OCI-LY7 (cell line): ENCODE measurements at regions not wholly inside any gene's neighbourhood (a gene's known extent, or its start where the extent isn't known, plus 50 kb on each side); places are given as distances from the start of the nearest gene placed in this dataset.

Source experiments
- BruUV-seq: library from RNA; stranded (reverse); fragments of 400-500 nt; replicated peaks from 2 replicates; lab custom pipeline; 2021; lab: Mats Ljungman, UMichigan
- CTCF ChIA-PET: fragments of 300-600 bp; sonication (Branson Sonifier 250); formaldehyde crosslinking; loops from one replicate; lab custom pipeline; 2022; ENCODE audit warnings: antibody characterized with exemption; ENCODE audit not compliant: unreplicated experiment; lab: Charles Lee
- POLR2A ChIA-PET: fragments of 300-600 bp; sonication (Branson Sonifier 250); formaldehyde crosslinking; loops from one replicate; lab custom pipeline; 2022; ENCODE audit warnings: antibody characterized with exemption; lab: Charles Lee
- DNase-seq: peaks from one replicate; pipeline ENCODE4 v3.0.0-alpha.2; 2015; ENCODE audit warnings: low spot score
- H2AFZ ChIP-seq: fragments of 200-600 bp; sonication (generic), shearing (Covaris generic); 2 replicates; pipeline ENCODE4 v1.6.1; 2014; ENCODE audit warnings: mild to moderate bottlenecking, antibody characterized with exemption, low read length, moderate library complexity
- H3K27ac ChIP-seq: fragments of 200-600 bp; sonication (generic); 2 replicates; pipeline ENCODE4 v1.5.1; 2014; ENCODE audit warnings: mixed run types, low read depth, mild to moderate bottlenecking, moderate library complexity, low read length, inconsistent platforms; ENCODE audit not compliant: poor library complexity, severe bottlenecking
- H3K36me3 ChIP-seq: fragments of 200-600 bp; sonication (generic); 2 replicates; pipeline ENCODE4 v1.6.1; 2014; ENCODE audit warnings: mild to moderate bottlenecking, antibody characterized with exemption, low read length, moderate library complexity, mixed read lengths; ENCODE audit not compliant: insufficient read depth
- H3K4me1 ChIP-seq: fragments of 200-600 bp; sonication (generic); 2 replicates; pipeline ENCODE4 v1.5.1; 2014; ENCODE audit warnings: mild to moderate bottlenecking, low read length; ENCODE audit not compliant: insufficient read depth, poor library complexity, severe bottlenecking
- H3K4me2 ChIP-seq: fragments of 200-600 bp; sonication (generic); 2 replicates; pipeline ENCODE4 v1.6.1; 2014; ENCODE audit warnings: mild to moderate bottlenecking, low read length
- H3K4me3 ChIP-seq: fragments of 200-600 bp; sonication (generic); 2 replicates; pipeline ENCODE4 v1.5.1; 2014; ENCODE audit warnings: mild to moderate bottlenecking, low read depth, low read length; ENCODE audit not compliant: poor library complexity, severe bottlenecking
- H3K79me2 ChIP-seq: fragments of 200-600 bp; sonication (generic); 2 replicates; pipeline ENCODE4 v1.6.1; 2016; ENCODE audit warnings: low read depth, mild to moderate bottlenecking, low read length, moderate library complexity, mixed read lengths; ENCODE audit not compliant: insufficient read depth
- H3K9me2 ChIP-seq: fragments of 200-600 bp; sonication (generic); 2 replicates; pipeline ENCODE4 v1.6.1; 2016; ENCODE audit warnings: mild to moderate bottlenecking, low read length, mixed read lengths; ENCODE audit not compliant: insufficient read depth
- H3K9me3 ChIP-seq: fragments of 200-600 bp; sonication (generic); 2 replicates; pipeline ENCODE4 v1.6.1; 2014; ENCODE audit warnings: mild to moderate bottlenecking, mixed run types, low read length, mixed read lengths
- H4K20me1 ChIP-seq: fragments of 200-600 bp; sonication (generic); 2 replicates; pipeline ENCODE4 v1.6.1; 2014; ENCODE audit warnings: mild to moderate bottlenecking, antibody characterized with exemption, low read length, moderate library complexity, mixed read lengths; ENCODE audit not compliant: insufficient read depth
- EZH2phosphoT487 ChIP-seq: fragments of 200-600 bp; sonication (generic); IDR thresholded peaks from 2 replicates; pipeline ENCODE4 v1.6.1; 2018; ENCODE audit warnings: low read depth, borderline replicate concordance, mild to moderate bottlenecking, mixed run types, antibody characterized with exemption, low read length, moderate library complexity, mixed read lengths
- intact Hi-C: fragments of 100-400 bp; cut with micrococcal nuclease; formaldehyde crosslinking; loops from one replicate; pipeline ENCODE4 v1.10.0; 2022; ENCODE audit not compliant: unreplicated experiment
- TF ChIP-seq, protein P1 (sequence below): fragments of 200-600 bp; sonication (generic); conservative IDR thresholded peaks from 2 replicates; pipeline ENCODE4 v1.5.1; 2014; ENCODE audit warnings: mild to moderate bottlenecking, antibody characterized with exemption, low read length, moderate library complexity, mixed read lengths

- no peaks in the 10 kb centered on the region for H3K9me2 ChIP-seq
- no TSS peak for BruUV-seq
- H3K36me3 ChIP-seq = no peaks in the 10 kb centered on the region
- H3K4me1 ChIP-seq = no peaks in the 10 kb centered on the region
- H3K27ac ChIP-seq = no peak overlapping the region
- no peak overlapping the region for H3K4me2 ChIP-seq
- DNase-seq = no peak
- no peaks in the 10 kb centered on the region for H4K20me1 ChIP-seq
- H3K4me3 ChIP-seq = no peak overlapping the region
- H3K9me3 ChIP-seq = no peaks in the 10 kb centered on the region
- intact Hi-C loops = no loop called here
- TF ChIP-seq EZH2phosphoT487 = no peak
- TF ChIP-seq, protein P1, sequence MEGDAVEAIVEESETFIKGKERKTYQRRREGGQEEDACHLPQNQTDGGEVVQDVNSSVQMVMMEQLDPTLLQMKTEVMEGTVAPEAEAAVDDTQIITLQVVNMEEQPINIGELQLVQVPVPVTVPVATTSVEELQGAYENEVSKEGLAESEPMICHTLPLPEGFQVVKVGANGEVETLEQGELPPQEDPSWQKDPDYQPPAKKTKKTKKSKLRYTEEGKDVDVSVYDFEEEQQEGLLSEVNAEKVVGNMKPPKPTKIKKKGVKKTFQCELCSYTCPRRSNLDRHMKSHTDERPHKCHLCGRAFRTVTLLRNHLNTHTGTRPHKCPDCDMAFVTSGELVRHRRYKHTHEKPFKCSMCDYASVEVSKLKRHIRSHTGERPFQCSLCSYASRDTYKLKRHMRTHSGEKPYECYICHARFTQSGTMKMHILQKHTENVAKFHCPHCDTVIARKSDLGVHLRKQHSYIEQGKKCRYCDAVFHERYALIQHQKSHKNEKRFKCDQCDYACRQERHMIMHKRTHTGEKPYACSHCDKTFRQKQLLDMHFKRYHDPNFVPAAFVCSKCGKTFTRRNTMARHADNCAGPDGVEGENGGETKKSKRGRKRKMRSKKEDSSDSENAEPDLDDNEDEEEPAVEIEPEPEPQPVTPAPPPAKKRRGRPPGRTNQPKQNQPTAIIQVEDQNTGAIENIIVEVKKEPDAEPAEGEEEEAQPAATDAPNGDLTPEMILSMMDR = no peak
- ChIA-PET POLR2A (interaction anchor here (1.0 kb wide), 1 partner anchor 431 kb away, joined by 9 read pairs; no protein-coding TSS in a partner anchor), CTCF (no interaction called here)
- H2AFZ ChIP-seq = no peak overlapping the region
- H3K79me2 ChIP-seq = no peaks in the 10 kb centered on the region
Observed at GRCh38 chr13:109587689-109588088, 198.7 kb downstream of the IRS2 start.

DNA sequence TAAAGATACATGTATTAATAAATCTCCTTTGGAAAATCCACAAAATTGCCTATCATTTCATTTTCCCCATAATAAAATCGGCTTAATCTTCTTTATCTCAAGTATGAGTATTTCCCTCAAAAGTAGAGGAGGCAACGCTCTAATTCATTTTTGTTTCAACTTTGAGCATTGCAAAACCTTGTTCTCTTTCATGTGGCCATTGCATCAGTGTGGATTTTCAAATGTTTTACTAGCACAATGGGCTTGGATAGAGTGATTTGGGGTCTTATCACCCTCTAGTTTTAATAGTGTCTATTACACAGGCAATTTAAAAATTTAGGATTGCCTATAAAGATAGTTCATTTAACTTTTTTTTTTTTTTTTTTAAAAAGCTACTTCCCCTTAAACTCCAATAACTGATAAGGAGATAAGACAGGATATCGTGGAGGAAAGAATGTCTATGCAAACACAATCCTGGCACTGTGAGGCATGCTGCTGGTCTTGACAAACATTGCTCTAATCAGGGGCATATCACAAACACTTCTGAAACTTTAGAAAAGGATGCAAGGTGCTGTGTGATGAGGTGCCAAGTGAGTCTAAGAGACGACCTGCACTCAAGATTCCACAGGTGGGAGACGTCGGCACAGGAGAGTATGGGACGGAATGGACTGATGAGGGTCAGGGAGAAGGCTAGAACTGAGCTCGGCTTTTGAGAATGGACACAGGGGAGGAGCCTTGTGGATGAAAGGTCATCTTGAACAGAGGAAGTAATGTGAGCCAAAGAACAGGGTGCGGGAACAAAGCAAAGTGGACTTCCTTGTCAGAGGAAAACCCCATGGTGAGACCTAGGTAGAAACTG, 199.7 kb downstream of the IRS2 start:
- POLR2A ChIA-PET = interaction anchor here (0.5 to 1.0 kb wide), 2 partner anchors 404 to 430 kb away, joined by 3 to 9 read pairs; no protein-coding TSS in a partner anchor
- DNase-seq = no peak
- no peaks in the 10 kb centered on the region for H4K20me1 ChIP-seq
- H3K36me3 ChIP-seq = no peaks in the 10 kb centered on the region
- H3K27ac ChIP-seq = no peak overlapping the region
- H2AFZ ChIP-seq = no peak overlapping the region
- no peaks in the 10 kb centered on the region for H3K9me2 ChIP-seq
- H3K79me2 ChIP-seq = no peaks in the 10 kb centered on the region
- no TSS peak for BruUV-seq
- intact Hi-C loops = no loop called here
- H3K9me3 ChIP-seq = no peaks in the 10 kb centered on the region
- no peak overlapping the region for H3K4me2 ChIP-seq
- no peaks in the 10 kb centered on the region for H3K4me1 ChIP-seq
- TF ChIP-seq, protein P1 = no peak
- TF ChIP-seq EZH2phosphoT487 = no peak
- no peak overlapping the region for H3K4me3 ChIP-seq
- CTCF ChIA-PET = no interaction called here

DNA sequence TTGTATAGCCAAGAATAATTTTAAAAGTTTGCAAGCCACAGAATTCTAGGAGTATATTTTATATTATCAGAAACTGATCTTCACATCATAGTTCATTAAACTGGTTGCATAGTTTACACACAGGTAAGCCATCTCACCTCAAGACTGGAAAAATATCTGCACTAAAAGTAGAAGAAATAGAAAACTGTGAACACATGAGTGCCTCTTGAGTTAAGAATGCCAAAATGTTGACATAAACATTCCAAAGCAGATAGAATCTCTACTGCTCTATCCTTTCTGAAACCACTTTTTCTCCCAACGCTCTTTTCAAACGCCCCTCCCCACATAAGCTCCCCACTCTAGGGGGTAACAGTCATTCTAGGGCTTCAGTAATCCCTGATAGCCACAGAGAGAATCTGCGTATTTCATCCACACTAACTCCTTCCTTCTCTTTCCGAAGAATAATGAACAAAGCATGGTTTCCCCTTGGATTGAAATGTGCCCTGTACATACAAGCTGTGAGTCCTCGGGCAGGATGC, 201.5 kb downstream of the IRS2 start:
- no peaks in the 10 kb centered on the region for H3K79me2 ChIP-seq
- H3K4me3 ChIP-seq = no peak overlapping the region
- ChIA-PET CTCF (no interaction called here), POLR2A (no interaction called here)
- H2AFZ ChIP-seq = no peak overlapping the region
- H3K36me3 ChIP-seq = no peaks in the 10 kb centered on the region
- no peaks in the 10 kb centered on the region for H3K4me1 ChIP-seq
- H3K9me3 ChIP-seq = no peaks in the 10 kb centered on the region
- H3K9me2 ChIP-seq = no peaks in the 10 kb centered on the region
- intact Hi-C loops = no loop called here
- BruUV-seq = no TSS peak
- no peaks in the 10 kb centered on the region for H4K20me1 ChIP-seq
- no peak overlapping the region for H3K4me2 ChIP-seq
- H3K27ac ChIP-seq = no peak overlapping the region
- no peak for TF ChIP-seq EZH2phosphoT487
- TF ChIP-seq, protein P1 = no peak
- no peak for DNase-seq
